Endodermal cell (in vitro differentiated cells): ENCODE measurements at regions not wholly inside any gene's neighbourhood (a gene's known extent, or its start where the extent isn't known, plus 50 kb on each side); places are given as distances from the start of the nearest gene placed in this dataset.

Source experiments
- DNase-seq: peaks from one replicate; pipeline ENCODE4 v3.0.0-alpha.2; 2017
- H3K27ac ChIP-seq: 2 replicates; pipeline ENCODE4 v1.5.1; 2013; ENCODE audit warnings: mild to moderate bottlenecking, low read depth, low read length, moderate library complexity
- H3K27me3 ChIP-seq: 2 replicates; pipeline ENCODE4 v1.6.1; 2013; ENCODE audit warnings: mild to moderate bottlenecking, low read length, moderate library complexity; ENCODE audit not compliant: insufficient read depth, control insufficient read depth, poor library complexity, severe bottlenecking
- H3K36me3 ChIP-seq: 2 replicates; pipeline ENCODE4 v1.7.0; 2013; ENCODE audit warnings: mild to moderate bottlenecking, low read length, moderate library complexity; ENCODE audit not compliant: control insufficient read depth, insufficient read depth
- H3K4me1 ChIP-seq: one replicate; pipeline ENCODE4 v1.7.0; 2013; ENCODE audit warnings: low read length; ENCODE audit not compliant: control insufficient read depth, insufficient read depth
- H3K4me3 ChIP-seq: 2 replicates; pipeline ENCODE4 v1.5.1; 2013; ENCODE audit warnings: mild to moderate bottlenecking, low read length, moderate library complexity
- H3K9ac ChIP-seq: 2 replicates; pipeline ENCODE4 v1.6.1; 2013; ENCODE audit warnings: mild to moderate bottlenecking, low read length, moderate library complexity; ENCODE audit not compliant: poor library complexity, severe bottlenecking; ENCODE audit errors: extremely low read depth
- H3K9me3 ChIP-seq: 2 replicates; pipeline ENCODE4 v1.6.1; 2013; ENCODE audit warnings: mild to moderate bottlenecking, low read length, moderate library complexity; ENCODE audit not compliant: control insufficient read depth
- H3K27ac Mint-ChIP-seq: 2 replicates; pipeline ENCODE4 v1.8.0; 2020; ENCODE audit warnings: mixed read lengths
- H3K27me3 Mint-ChIP-seq: 2 replicates; pipeline ENCODE4 v1.8.0; 2021; ENCODE audit warnings: mild to moderate bottlenecking, mixed read lengths; ENCODE audit not compliant: insufficient read depth
- H3K36me3 Mint-ChIP-seq: 2 replicates; pipeline ENCODE4 v1.8.0; 2020; ENCODE audit warnings: low read depth, mixed read lengths
- H3K4me1 Mint-ChIP-seq: 2 replicates; pipeline ENCODE4 v1.8.0; 2020; ENCODE audit warnings: mixed read lengths
- H3K4me3 Mint-ChIP-seq: 2 replicates; pipeline ENCODE4 v1.8.0; 2020; ENCODE audit warnings: mild to moderate bottlenecking, moderate library complexity, mixed read lengths
- H3K9me3 Mint-ChIP-seq: 2 replicates; pipeline ENCODE4 v1.8.0; 2020; ENCODE audit warnings: mild to moderate bottlenecking, mixed read lengths
- TF ChIP-seq, protein P1 (sequence below): fragments of 200-600 bp; sonication (generic); conservative IDR thresholded peaks from 2 replicates; pipeline ENCODE4 v1.5.0; 2021; ENCODE audit warnings: antibody characterized with exemption, mild to moderate bottlenecking

DNA sequence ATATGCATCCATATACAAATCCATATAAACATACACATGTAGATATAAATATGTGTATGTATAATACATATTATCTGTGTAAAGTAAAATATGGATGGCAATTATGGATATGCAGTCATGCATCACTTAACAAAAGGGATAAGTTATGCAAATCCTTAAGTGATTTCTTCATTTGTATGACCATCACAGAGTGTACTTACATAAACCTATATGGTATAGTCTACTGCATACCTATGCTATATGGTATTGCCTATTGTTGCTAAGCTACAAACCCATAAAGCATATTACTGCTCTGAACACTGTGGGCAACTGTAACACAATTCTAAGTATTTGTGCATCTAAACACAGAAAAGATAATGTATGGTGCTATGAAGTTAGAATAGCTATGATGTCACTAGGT is 227.2 kb downstream of the SLC6A15 start:
- H3K36me3 Mint-ChIP-seq: no peaks in the 10 kb centered on the region
- no peaks in the 10 kb centered on the region for H3K27me3 ChIP-seq
- no peaks in the 10 kb centered on the region for H3K9me3 Mint-ChIP-seq
- no peaks in the 10 kb centered on the region for H3K36me3 ChIP-seq
- no peaks in the 10 kb centered on the region for H3K9me3 ChIP-seq
- TF ChIP-seq, protein P1, sequence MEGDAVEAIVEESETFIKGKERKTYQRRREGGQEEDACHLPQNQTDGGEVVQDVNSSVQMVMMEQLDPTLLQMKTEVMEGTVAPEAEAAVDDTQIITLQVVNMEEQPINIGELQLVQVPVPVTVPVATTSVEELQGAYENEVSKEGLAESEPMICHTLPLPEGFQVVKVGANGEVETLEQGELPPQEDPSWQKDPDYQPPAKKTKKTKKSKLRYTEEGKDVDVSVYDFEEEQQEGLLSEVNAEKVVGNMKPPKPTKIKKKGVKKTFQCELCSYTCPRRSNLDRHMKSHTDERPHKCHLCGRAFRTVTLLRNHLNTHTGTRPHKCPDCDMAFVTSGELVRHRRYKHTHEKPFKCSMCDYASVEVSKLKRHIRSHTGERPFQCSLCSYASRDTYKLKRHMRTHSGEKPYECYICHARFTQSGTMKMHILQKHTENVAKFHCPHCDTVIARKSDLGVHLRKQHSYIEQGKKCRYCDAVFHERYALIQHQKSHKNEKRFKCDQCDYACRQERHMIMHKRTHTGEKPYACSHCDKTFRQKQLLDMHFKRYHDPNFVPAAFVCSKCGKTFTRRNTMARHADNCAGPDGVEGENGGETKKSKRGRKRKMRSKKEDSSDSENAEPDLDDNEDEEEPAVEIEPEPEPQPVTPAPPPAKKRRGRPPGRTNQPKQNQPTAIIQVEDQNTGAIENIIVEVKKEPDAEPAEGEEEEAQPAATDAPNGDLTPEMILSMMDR: no peak
- no peaks in the 10 kb centered on the region for H3K4me1 ChIP-seq
- no peak overlapping the region for H3K4me3 ChIP-seq
- H3K27ac Mint-ChIP-seq: no peak overlapping the region
- no peak overlapping the region for H3K9ac ChIP-seq
- no peak overlapping the region for H3K27ac ChIP-seq
- H3K27me3 Mint-ChIP-seq: no peaks in the 10 kb centered on the region
- no peak for DNase-seq
- no peak overlapping the region for H3K4me3 Mint-ChIP-seq
- peaks cover 5% of the 10 kb centered on the region for H3K4me1 Mint-ChIP-seq

DNA sequence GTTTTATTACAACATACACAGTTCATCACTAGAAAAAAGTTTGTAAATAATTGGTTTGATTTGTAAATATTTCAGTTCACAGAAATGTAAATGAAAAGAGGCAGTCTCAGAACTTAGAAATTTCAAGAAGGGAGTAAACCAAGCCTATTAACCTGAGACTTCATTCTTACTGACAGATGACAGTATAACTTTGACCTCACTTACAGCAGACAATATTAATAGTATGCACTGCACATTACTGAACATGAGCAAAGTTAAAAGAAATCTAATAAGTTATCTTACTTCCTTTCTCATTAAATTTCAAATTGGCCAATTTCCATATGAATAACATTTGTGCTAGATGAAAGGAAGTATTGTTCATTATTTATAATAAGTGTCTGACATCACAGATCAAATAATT is 235.8 kb downstream of the SLC6A15 start:
- H3K9me3 ChIP-seq: no peaks in the 10 kb centered on the region
- H3K27ac ChIP-seq: no peak overlapping the region
- H3K27me3 Mint-ChIP-seq: no peaks in the 10 kb centered on the region
- H3K4me3 Mint-ChIP-seq: no peak overlapping the region
- H3K4me1 Mint-ChIP-seq: peaks cover 2% of the 10 kb centered on the region
- DNase-seq: no peak
- H3K4me3 ChIP-seq: no peak overlapping the region
- H3K9me3 Mint-ChIP-seq: no peaks in the 10 kb centered on the region
- no peaks in the 10 kb centered on the region for H3K36me3 Mint-ChIP-seq
- H3K27me3 ChIP-seq: no peaks in the 10 kb centered on the region
- no peaks in the 10 kb centered on the region for H3K4me1 ChIP-seq
- H3K27ac Mint-ChIP-seq: no peak overlapping the region
- TF ChIP-seq, protein P1: no peak
- H3K9ac ChIP-seq: no peak overlapping the region
- H3K36me3 ChIP-seq: no peaks in the 10 kb centered on the region

DNA sequence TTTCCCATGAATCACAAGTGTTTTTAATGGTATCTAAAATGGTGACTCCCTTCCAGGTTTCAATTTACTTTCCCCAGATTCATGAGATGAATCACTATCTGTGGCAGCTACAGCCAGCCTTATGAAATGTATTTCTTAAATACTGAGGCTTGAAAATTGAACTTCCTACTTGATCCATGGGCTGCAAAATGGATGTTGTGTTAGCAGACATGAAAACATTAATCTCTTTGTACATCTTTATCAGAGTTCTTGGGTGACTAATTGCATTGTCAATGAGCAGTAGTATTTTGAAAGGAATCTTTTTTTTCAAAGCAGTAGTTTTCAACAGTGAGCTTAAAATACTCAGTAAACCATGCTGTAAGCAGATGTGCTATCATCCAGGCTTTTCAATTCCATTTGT is 250.8 kb downstream of the SLC6A15 start:
- H3K9me3 ChIP-seq: no peaks in the 10 kb centered on the region
- no peak overlapping the region for H3K27ac ChIP-seq
- DNase-seq: no peak
- no peak overlapping the region for H3K4me3 Mint-ChIP-seq
- H3K9ac ChIP-seq: no peak overlapping the region
- H3K27me3 Mint-ChIP-seq: no peaks in the 10 kb centered on the region
- TF ChIP-seq, protein P1: no peak
- H3K4me1 ChIP-seq: no peaks in the 10 kb centered on the region
- H3K36me3 Mint-ChIP-seq: no peaks in the 10 kb centered on the region
- no peaks in the 10 kb centered on the region for H3K9me3 Mint-ChIP-seq
- no peaks in the 10 kb centered on the region for H3K27me3 ChIP-seq
- H3K4me3 ChIP-seq: no peak overlapping the region
- no peak overlapping the region for H3K27ac Mint-ChIP-seq
- H3K4me1 Mint-ChIP-seq: peaks cover 5% of the 10 kb centered on the region
- H3K36me3 ChIP-seq: no peaks in the 10 kb centered on the region
